H1 (cell line): ENCODE measurements at regions not wholly inside any gene's neighbourhood (a gene's known extent, or its start where the extent isn't known, plus 50 kb on each side); places are given as distances from the start of the nearest gene placed in this dataset.

Experiments used
- CTCF ChIA-PET: fragments of 300-600 bp; sonication (Branson Sonifier 250); formaldehyde crosslinking; loops from one replicate; lab custom pipeline; 2021; ENCODE audit not compliant: partially characterized antibody; lab: Charles Lee
- POLR2A ChIA-PET: fragments of 300-600 bp; sonication (Branson Sonifier 250); formaldehyde crosslinking; loops from one replicate; lab custom pipeline; 2021; ENCODE audit warnings: inconsistent platforms; ENCODE audit not compliant: partially characterized antibody; lab: Charles Lee
- DNase-seq, 2 experiments: peaks; one replicate each; pipeline versions ENCODE4 v3.0.0 to v3.0.0-alpha.2; 2010 to 2022; ENCODE audit warnings: low spot score in 2 of 2, low read depth in 1 of 2, mixed read lengths in 1 of 2
- FAIRE-seq: peaks from 2 replicates; lab custom pipeline; 2011; peaks lifted over from hg19 to GRCh38; lab: Jason Lieb, UNC
- H2AFZ ChIP-seq: 2 replicates; pipeline ENCODE4 v1.8.1; 2012; ENCODE audit warnings: low read length, inconsistent platforms
- H2AK5ac ChIP-seq: 2 replicates; pipeline ENCODE4 v1.6.1; 2013; ENCODE audit warnings: low read depth, low read length
- H2BK120ac ChIP-seq: replicated peaks from 2 replicates; pipeline ENCODE3; 2013; ENCODE audit warnings: low read depth, low read length, inconsistent platforms
- H2BK12ac ChIP-seq: 2 replicates; pipeline ENCODE4 v1.6.1; 2013; ENCODE audit warnings: low read depth, low read length
- H2BK15ac ChIP-seq: 2 replicates; pipeline ENCODE4 v1.6.1; 2013; ENCODE audit warnings: low read length
- H2BK20ac ChIP-seq: 2 replicates; pipeline ENCODE4 v1.6.1; 2013; ENCODE audit warnings: low read length
- H2BK5ac ChIP-seq: 2 replicates; pipeline ENCODE4 v1.6.1; 2013; ENCODE audit warnings: low read depth, low read length
- H3K14ac ChIP-seq: 2 replicates; pipeline ENCODE4 v1.6.1; 2013; ENCODE audit warnings: inconsistent platforms; ENCODE audit not compliant: insufficient read length
- H3K18ac ChIP-seq: 2 replicates; pipeline ENCODE4 v1.6.1; 2013; ENCODE audit warnings: low read length; ENCODE audit errors: extremely low read depth
- H3K23ac ChIP-seq: 2 replicates; pipeline ENCODE4 v1.6.1; 2013; ENCODE audit warnings: inconsistent platforms; ENCODE audit not compliant: insufficient read length
- H3K23me2 ChIP-seq: 2 replicates; pipeline ENCODE4 v1.6.1; 2013; ENCODE audit warnings: low read depth, low read length
- H3K27ac ChIP-seq: 2 replicates; pipeline ENCODE4 v1.6.1; 2011; ENCODE audit warnings: low read depth, low read length, inconsistent platforms
- H3K27me3 ChIP-seq, 4 experiments: replicated peaks in 1 of 4; 1 replicate in 1 of 4; 2 replicates in 3 of 4; pipeline versions ENCODE4 v1.6.1 to v1.8.1; 2011 to 2013; ENCODE audit warnings: low read length in 3 of 4, mild to moderate bottlenecking in 3 of 4, inconsistent platforms in 2 of 4, mixed read lengths in 2 of 4, moderate library complexity in 1 of 4; ENCODE audit not compliant: control insufficient read depth in 3 of 4, insufficient read depth in 3 of 4; ENCODE audit errors: extremely low read depth in 1 of 4
- H3K36me3 ChIP-seq, 4 experiments: 2 replicates each; pipeline versions ENCODE4 v1.6.1 to v1.8.1; 2011 to 2013; ENCODE audit warnings: mild to moderate bottlenecking in 4 of 4, low read length in 3 of 4, moderate library complexity in 2 of 4, control low read depth in 1 of 4, inconsistent platforms in 1 of 4; ENCODE audit not compliant: insufficient read depth in 4 of 4, control insufficient read depth in 2 of 4
- H3K4ac ChIP-seq: replicated peaks from 2 replicates; pipeline ENCODE3; 2013; ENCODE audit warnings: low read length, low read depth, mixed read lengths, inconsistent platforms; ENCODE audit not compliant: insufficient read length
- H3K4me1 ChIP-seq, 4 experiments: replicated peaks in 1 of 4; 1 replicate in 1 of 4; 2 replicates in 3 of 4; pipeline versions ENCODE4 v1.6.1 to v1.8.1; 2011 to 2013; ENCODE audit warnings: low read length in 3 of 4, inconsistent platforms in 2 of 4, mixed read lengths in 1 of 4; ENCODE audit not compliant: insufficient read depth in 4 of 4, control insufficient read depth in 3 of 4
- H3K4me2 ChIP-seq, 2 experiments: 2 replicates each; pipeline versions ENCODE4 v1.6.1 to v1.8.1; 2011 to 2013; ENCODE audit warnings: low read depth in 2 of 2, low read length in 2 of 2, control low read depth in 1 of 2, inconsistent platforms in 1 of 2, mild to moderate bottlenecking in 1 of 2; ENCODE audit not compliant: insufficient read depth in 1 of 2
- H3K4me3 ChIP-seq, 4 experiments: fragments of 200-600, 300-600 bp in 1 of 4; sonication (generic), shearing (Covaris generic), sonication (Bioruptor Twin) in 1 of 4; 2 replicates each; pipeline versions ENCODE4 v1.5.1 to v1.8.1; 2011 to 2016; ENCODE audit warnings: low read length in 4 of 4, low read depth in 3 of 4, control low read depth in 2 of 4, inconsistent platforms in 2 of 4, mild to moderate bottlenecking in 2 of 4, mixed read lengths in 1 of 4, moderate library complexity in 1 of 4; ENCODE audit not compliant: insufficient read depth in 2 of 4; ENCODE audit errors: extremely low read depth in 1 of 4
- H3K56ac ChIP-seq: replicated peaks from 2 replicates; pipeline ENCODE3; 2013; ENCODE audit warnings: low read depth, mild to moderate bottlenecking, mixed read lengths, low read length, inconsistent platforms; ENCODE audit not compliant: insufficient read length
- H3K79me1 ChIP-seq: 2 replicates; pipeline ENCODE4 v1.6.1; 2013; ENCODE audit warnings: low read depth, low read length, control low read depth
- H3K79me2 ChIP-seq, 2 experiments: 2 replicates each; pipeline versions ENCODE4 v1.6.1 to v1.8.1; 2012 to 2013; ENCODE audit warnings: low read length in 2 of 2, mild to moderate bottlenecking in 2 of 2, inconsistent platforms in 1 of 2; ENCODE audit not compliant: insufficient read depth in 2 of 2, control insufficient read depth in 1 of 2
- H3K9ac ChIP-seq, 4 experiments: replicated peaks in 1 of 4; 1 replicate in 1 of 4; 2 replicates in 3 of 4; pipeline versions ENCODE4 v1.6.1 to v1.8.1; 2011 to 2013; ENCODE audit warnings: low read depth in 3 of 4, low read length in 3 of 4, control low read depth in 2 of 4, mild to moderate bottlenecking in 2 of 4, moderate library complexity in 2 of 4, inconsistent platforms in 1 of 4; ENCODE audit errors: extremely low read depth in 1 of 4
- H3K9me3 ChIP-seq, 2 experiments: 2 replicates each; pipeline versions ENCODE4 v1.6.1 to v1.8.1; 2012 to 2013; ENCODE audit warnings: mild to moderate bottlenecking in 2 of 2, moderate library complexity in 2 of 2, control low read depth in 1 of 2, inconsistent platforms in 1 of 2, low read depth in 1 of 2, low read length in 1 of 2, mixed read lengths in 1 of 2; ENCODE audit not compliant: insufficient read depth in 2 of 2
- H4K20me1 ChIP-seq, 2 experiments: replicated peaks in 1 of 2; 2 replicates each; pipeline versions ENCODE3 to v1.8.1; 2011 to 2013; ENCODE audit warnings: inconsistent platforms in 2 of 2, low read length in 2 of 2, mild to moderate bottlenecking in 1 of 2; ENCODE audit not compliant: insufficient read depth in 2 of 2, control insufficient read depth in 1 of 2
- H4K5ac ChIP-seq: 2 replicates; pipeline ENCODE4 v1.6.1; 2013; ENCODE audit warnings: low read length, low read depth, mixed read lengths, inconsistent platforms; ENCODE audit not compliant: insufficient read length
- H4K8ac ChIP-seq: 2 replicates; pipeline ENCODE4 v1.8.0; 2013; ENCODE audit warnings: mild to moderate bottlenecking, moderate library complexity, low read length, inconsistent platforms; ENCODE audit not compliant: insufficient read depth; ENCODE audit errors: extremely low read depth
- H4K91ac ChIP-seq: replicated peaks from 2 replicates; pipeline ENCODE3; 2013; ENCODE audit warnings: low read length, mixed read lengths, inconsistent platforms; ENCODE audit not compliant: insufficient read length
- ATF3 ChIP-seq: IDR thresholded peaks from 2 replicates; pipeline ENCODE4 v1.6.1; 2011; ENCODE audit warnings: low read depth, mild to moderate bottlenecking, low read length; ENCODE audit not compliant: insufficient read depth
- BCL11A ChIP-seq, 2 experiments: IDR thresholded peaks; one replicate each; pipeline ENCODE4 v1.6.1; 2011; ENCODE audit warnings: low read depth in 2 of 2, low read length in 2 of 2, mild to moderate bottlenecking in 2 of 2
- CBX5 ChIP-seq: fragments of 300-800, 300-1000 bp; sonication (generic); IDR thresholded peaks from 2 replicates; pipeline ENCODE4 v1.7.1; 2016; ENCODE audit warnings: antibody characterized with exemption, low read length, low read depth
- CEBPB ChIP-seq: IDR thresholded peaks from 2 replicates; pipeline ENCODE4 v1.6.1; 2012; ENCODE audit warnings: low read depth, low read length
- POU5F1 ChIP-seq: IDR thresholded peaks from 2 replicates; pipeline ENCODE4 v1.6.1; 2011; ENCODE audit warnings: low read depth, mild to moderate bottlenecking, low read length, moderate library complexity
- RAD21 ChIP-seq, 2 experiments: IDR thresholded peaks in 1 of 2; conservative IDR thresholded peaks in 1 of 2; 2 replicates each; pipeline ENCODE4 v1.6.1; 2011; ENCODE audit warnings: low read depth in 2 of 2, low read length in 2 of 2, improper control_type of control experiment in 1 of 2, inconsistent platforms in 1 of 2, mild to moderate bottlenecking in 1 of 2, moderate library complexity in 1 of 2
- RXRA ChIP-seq: IDR thresholded peaks from 2 replicates; pipeline ENCODE4 v1.6.1; 2011; ENCODE audit warnings: low read depth, mild to moderate bottlenecking, low read length, moderate library complexity; ENCODE audit not compliant: insufficient read depth
- SIN3A ChIP-seq, 2 experiments: IDR thresholded peaks in 1 of 2; conservative IDR thresholded peaks in 1 of 2; 2 replicates each; pipeline ENCODE4 v1.6.1; 2011 to 2012; ENCODE audit warnings: low read length in 2 of 2, improper control_type of control experiment in 1 of 2, low read depth in 1 of 2, mild to moderate bottlenecking in 1 of 2
- SP2 ChIP-seq: IDR thresholded peaks from 2 replicates; pipeline ENCODE4 v1.6.1; 2012; ENCODE audit warnings: mild to moderate bottlenecking, low read length, inconsistent platforms
- TCF12 ChIP-seq: IDR thresholded peaks from 2 replicates; pipeline ENCODE4 v1.6.1; 2011; ENCODE audit warnings: low read depth, mild to moderate bottlenecking, low read length
- USF2 ChIP-seq: IDR thresholded peaks from 2 replicates; pipeline ENCODE4 v1.6.1; 2011; ENCODE audit warnings: low read length, improper control_type of control experiment
- WGBS, 2 experiments: shearing (Covaris generic) in 1 of 2; methylation state at CpG; one replicate each; pipeline versions ENCODE4 v1.1.6 to v1.1.7; 2013 to 2015; ENCODE audit warnings: low lambda C conversion rate in 2 of 2, mixed read lengths in 2 of 2, inconsistent platforms in 1 of 2, low coverage in 1 of 2, missing lambda C conversion rate in 1 of 2; ENCODE audit not compliant: insufficient replicate concordance in 2 of 2, insufficient coverage in 1 of 2, insufficient read length in 1 of 2; ENCODE audit errors: extremely low coverage in 1 of 2, missing lambda C conversion rate in 1 of 2; 5-methylcytosine and 5-hydroxymethylcytosine counted together

GRCh38 chr14:97724265-97724731, 927.1 kb downstream of the VRK1 start:
- no peak overlapping the region for H2BK120ac ChIP-seq
- H4K5ac ChIP-seq, result no peak overlapping the region
- no peak for FAIRE-seq
- no peaks in the 10 kb centered on the region for H3K36me3 ChIP-seq
- ChIA-PET POLR2A (no interaction called here), CTCF (interaction anchor here (0.6 kb wide), 1 partner anchor 1077 kb away, joined by 3 read pairs; no protein-coding TSS in a partner anchor)
- WGBS, 2 experiments, result 88% methylated on average over 9 of the region's 9 CpGs; no CpG with 5 or more reads in 1 of the 2 experiments
- no peak overlapping the region for H3K18ac ChIP-seq
- no peak overlapping the region for H2BK15ac ChIP-seq
- H3K79me1 ChIP-seq, result no peaks in the 10 kb centered on the region
- no peak overlapping the region for H2AK5ac ChIP-seq
- no peaks in the 10 kb centered on the region for H3K79me2 ChIP-seq
- H3K27me3 ChIP-seq, result no peaks in the 10 kb centered on the region
- H3K9me3 ChIP-seq, result 0 out of 4 replicates have a peak, but pooled peaks cover 0 to 4% of the 10 kb centered on the region in 2 experiments
- no peak overlapping the region for H3K4me2 ChIP-seq
- no peaks in the 10 kb centered on the region for H3K4me1 ChIP-seq
- H3K4ac ChIP-seq, result no peak overlapping the region
- no peak overlapping the region for H4K8ac ChIP-seq
- no peak overlapping the region for H3K4me3 ChIP-seq
- H3K23ac ChIP-seq, result no peak overlapping the region
- no peak overlapping the region for H2BK5ac ChIP-seq
- H4K91ac ChIP-seq, result no peak overlapping the region
- TF ChIP-seq POU5F1 (no peak), RXRA (no peak), BCL11A (IDR thresholded peaks at IDR 0.05; ENCODE audit: low read depth in 2 of 2, low read length in 2 of 2) (no peak), TCF12 (no peak), SP2 (no peak), SIN3A (conservative IDR thresholded peaks at IDR 0.05 in 1 of 2, IDR thresholded peaks at IDR 0.05 in 1 of 2; ENCODE audit: low read depth in 1 of 2, low read length in 2 of 2) (no peak), CBX5 (no peak), ATF3 (no peak), RAD21 (IDR thresholded peaks at IDR 0.05 in 1 of 2, conservative IDR thresholded peaks at IDR 0.05 in 1 of 2; ENCODE audit: low read depth in 2 of 2, low read length in 2 of 2) (no peak), CEBPB (no peak), USF2 (no peak)
- TF ChIP-seq, all 59 proteins: peak for 0
- no peak for DNase-seq
- Histone ChIP-seq H3K23me2 (peaks cover 2% of the 10 kb centered on the region; the same call in 1 of the 2 replicates), H3K27ac (no peak overlapping the region; the same call in 1 of the 2 replicates), H3K56ac (no peak overlapping the region), H2BK20ac (no peak overlapping the region), H2BK12ac (0 out of 2 replicates have a peak overlapping the region, but pooled peaks have one; percentile 33), H4K20me1 (no peaks in the 10 kb centered on the region), H3K9ac (no peak overlapping the region), H2AFZ (peak overlapping the region; percentile 63; the same call in 1 of the 2 replicates), H3K14ac (no peak overlapping the region)
